DOHH2 (cell line): ENCODE measurements at regions not wholly inside any gene's neighbourhood (a gene's known extent, or its start where the extent isn't known, plus 50 kb on each side); places are given as distances from the start of the nearest gene placed in this dataset.

Source experiments
- CTCF ChIP-seq: fragments of 200-600 bp; sonication (generic); IDR thresholded peaks from one replicate; pipeline ENCODE4 v1.5.1; 2014; ENCODE audit warnings: antibody characterized with exemption, mild to moderate bottlenecking, low read depth, low read length; ENCODE audit not compliant: poor library complexity, severe bottlenecking
- EZH2phosphoT487 ChIP-seq: fragments of 200-600 bp; sonication (generic); IDR thresholded peaks from 2 replicates; pipeline ENCODE4 v1.6.1; 2017; ENCODE audit warnings: borderline replicate concordance, mild to moderate bottlenecking, antibody characterized with exemption, low read length, moderate library complexity, mixed read lengths

GRCh38 chr2:166773308-166773949, 114.9 kb upstream of the XIRP2 start:
- TF ChIP-seq CTCF (no peak), EZH2phosphoT487 (no peak)
